ENCODE measurements at regions not wholly inside any gene's neighbourhood (a gene's known extent, or its start where the extent isn't known, plus 50 kb on each side); places are given as distances from the start of the nearest gene placed in this dataset.

GRCh38 chr3:167166594-167167253 is 213.4 kb downstream of the ZBBX start:
- no peak for TF ChIP-seq CTCF (IDR thresholded peaks at IDR 0.05; ENCODE audit: unreplicated experiment)
- no peak overlapping the region for H3K27ac Mint-ChIP-seq (ENCODE audit: unreplicated experiment)
- no peaks in the 10 kb centered on the region for H3K27me3 Mint-ChIP-seq (ENCODE audit: unreplicated experiment)
- H3K4me1 Mint-ChIP-seq (ENCODE audit: unreplicated experiment): no peaks in the 10 kb centered on the region
- H3K4me3 Mint-ChIP-seq (ENCODE audit: unreplicated experiment): no peak overlapping the region
- DNase-seq (ENCODE audit: low spot score): no peak
- H3K9me3 Mint-ChIP-seq (ENCODE audit: unreplicated experiment): no peaks in the 10 kb centered on the region
- no peaks in the 10 kb centered on the region for H3K36me3 Mint-ChIP-seq (ENCODE audit: low read depth, unreplicated experiment)

GRCh38 chr3:167166012-167166411 is 214.1 kb downstream of the ZBBX start:
- no peaks in the 10 kb centered on the region for H3K27me3 Mint-ChIP-seq (ENCODE audit: unreplicated experiment)
- H3K27ac Mint-ChIP-seq (ENCODE audit: unreplicated experiment): no peak overlapping the region
- no peaks in the 10 kb centered on the region for H3K4me1 Mint-ChIP-seq (ENCODE audit: unreplicated experiment)
- no peaks in the 10 kb centered on the region for H3K9me3 Mint-ChIP-seq (ENCODE audit: unreplicated experiment)
- H3K36me3 Mint-ChIP-seq (ENCODE audit: low read depth, unreplicated experiment): no peaks in the 10 kb centered on the region
- no peak overlapping the region for H3K4me3 Mint-ChIP-seq (ENCODE audit: unreplicated experiment)
- DNase-seq (ENCODE audit: low spot score): no peak
- no peak for TF ChIP-seq CTCF (IDR thresholded peaks at IDR 0.05; ENCODE audit: unreplicated experiment)

- Mint-ChIP-seq H3K27ac (ENCODE audit: unreplicated experiment) (no peak overlapping the region), H3K4me1 (ENCODE audit: unreplicated experiment) (no peaks in the 10 kb centered on the region), H3K36me3 (ENCODE audit: low read depth, unreplicated experiment) (no peaks in the 10 kb centered on the region), H3K4me3 (ENCODE audit: unreplicated experiment) (no peak overlapping the region), H3K27me3 (ENCODE audit: unreplicated experiment) (no peaks in the 10 kb centered on the region), H3K9me3 (ENCODE audit: unreplicated experiment) (no peaks in the 10 kb centered on the region)
- no peak for TF ChIP-seq CTCF (IDR thresholded peaks at IDR 0.05; ENCODE audit: unreplicated experiment)
- no peak for DNase-seq (ENCODE audit: low spot score)
These were observed 216.5 kb downstream of the ZBBX start for GRCh38 chr3:167163580-167163979.

- peaks cover under 1% of the 10 kb centered on the region for H3K9me3 Mint-ChIP-seq (ENCODE audit: unreplicated experiment)
- no peaks in the 10 kb centered on the region for H3K4me1 Mint-ChIP-seq (ENCODE audit: unreplicated experiment)
- DNase-seq (ENCODE audit: low spot score): no peak
- H3K27me3 Mint-ChIP-seq (ENCODE audit: unreplicated experiment): no peaks in the 10 kb centered on the region
- no peak for TF ChIP-seq CTCF (IDR thresholded peaks at IDR 0.05; ENCODE audit: unreplicated experiment)
- no peaks in the 10 kb centered on the region for H3K36me3 Mint-ChIP-seq (ENCODE audit: low read depth, unreplicated experiment)
- H3K27ac Mint-ChIP-seq (ENCODE audit: unreplicated experiment): no peak overlapping the region
- H3K4me3 Mint-ChIP-seq (ENCODE audit: unreplicated experiment): no peak overlapping the region
These were observed 218.0 kb downstream of the ZBBX start for GRCh38 chr3:167162083-167162482.

GRCh38 chr3:167160781-167161180 is 219.3 kb downstream of the ZBBX start:
- no peak for DNase-seq (ENCODE audit: low spot score)
- H3K36me3 Mint-ChIP-seq (ENCODE audit: low read depth, unreplicated experiment): no peaks in the 10 kb centered on the region
- peaks cover 4% of the 10 kb centered on the region for H3K9me3 Mint-ChIP-seq (ENCODE audit: unreplicated experiment)
- H3K4me1 Mint-ChIP-seq (ENCODE audit: unreplicated experiment): no peaks in the 10 kb centered on the region
- no peak overlapping the region for H3K27ac Mint-ChIP-seq (ENCODE audit: unreplicated experiment)
- no peak for TF ChIP-seq CTCF (IDR thresholded peaks at IDR 0.05; ENCODE audit: unreplicated experiment)
- no peaks in the 10 kb centered on the region for H3K27me3 Mint-ChIP-seq (ENCODE audit: unreplicated experiment)
- no peak overlapping the region for H3K4me3 Mint-ChIP-seq (ENCODE audit: unreplicated experiment)

Measured in endothelial cell (in vitro differentiated cells).